GM12872 (cell line): ENCODE measurements at regions not wholly inside any gene's neighbourhood (a gene's known extent, or its start where the extent isn't known, plus 50 kb on each side); places are given as distances from the start of the nearest gene placed in this dataset.

Experiments used
- TF ChIP-seq, protein P1 (sequence below): IDR thresholded peaks from 3 replicates; pipeline ENCODE4 v1.5.1; 2011; ENCODE audit warnings: low read depth, mild to moderate bottlenecking, low read length, moderate library complexity; ENCODE audit not compliant: insufficient read depth

DNA sequence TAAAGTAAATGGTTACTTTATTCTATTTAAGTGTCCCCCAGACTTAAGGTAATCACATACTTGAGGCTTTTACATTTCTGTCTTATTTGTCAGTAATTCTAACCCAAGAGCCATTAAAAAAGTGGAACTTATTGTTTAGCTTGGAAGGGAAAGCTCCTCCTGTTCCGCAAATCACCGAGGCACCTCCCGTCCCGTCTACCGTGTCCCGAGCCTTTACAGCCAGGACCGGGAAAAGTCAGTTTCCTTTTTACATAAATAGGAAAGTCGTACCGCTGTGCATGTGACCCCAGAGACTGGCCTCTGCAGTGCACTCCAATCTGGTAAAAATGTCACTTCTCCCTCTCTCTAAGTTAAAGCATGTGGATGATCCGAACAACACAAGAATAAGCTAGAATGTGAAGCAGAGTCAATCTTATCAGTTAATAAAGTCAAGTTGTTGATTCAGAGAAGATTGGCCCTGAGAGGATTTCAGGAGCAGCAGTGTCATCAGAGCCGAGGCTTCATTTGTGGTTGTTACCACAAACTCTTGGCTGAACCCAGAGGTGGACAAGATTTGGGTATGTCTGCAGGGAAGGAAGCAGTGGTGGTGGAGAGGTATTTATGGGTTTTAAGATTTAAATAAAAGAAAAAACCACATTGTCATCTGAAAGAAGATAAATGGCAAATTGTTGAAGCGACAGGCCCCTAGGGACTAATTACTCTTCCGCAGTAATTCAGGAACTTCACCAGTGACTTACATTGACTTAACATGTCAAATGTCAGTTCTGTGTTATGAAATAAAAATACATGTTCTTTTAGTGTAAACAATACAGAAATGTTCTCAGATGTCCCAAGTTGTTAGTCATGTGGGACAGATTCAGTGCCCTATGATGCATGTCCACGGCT is 316.6 kb upstream of the ZNF32 start:
- TF ChIP-seq, protein P1, sequence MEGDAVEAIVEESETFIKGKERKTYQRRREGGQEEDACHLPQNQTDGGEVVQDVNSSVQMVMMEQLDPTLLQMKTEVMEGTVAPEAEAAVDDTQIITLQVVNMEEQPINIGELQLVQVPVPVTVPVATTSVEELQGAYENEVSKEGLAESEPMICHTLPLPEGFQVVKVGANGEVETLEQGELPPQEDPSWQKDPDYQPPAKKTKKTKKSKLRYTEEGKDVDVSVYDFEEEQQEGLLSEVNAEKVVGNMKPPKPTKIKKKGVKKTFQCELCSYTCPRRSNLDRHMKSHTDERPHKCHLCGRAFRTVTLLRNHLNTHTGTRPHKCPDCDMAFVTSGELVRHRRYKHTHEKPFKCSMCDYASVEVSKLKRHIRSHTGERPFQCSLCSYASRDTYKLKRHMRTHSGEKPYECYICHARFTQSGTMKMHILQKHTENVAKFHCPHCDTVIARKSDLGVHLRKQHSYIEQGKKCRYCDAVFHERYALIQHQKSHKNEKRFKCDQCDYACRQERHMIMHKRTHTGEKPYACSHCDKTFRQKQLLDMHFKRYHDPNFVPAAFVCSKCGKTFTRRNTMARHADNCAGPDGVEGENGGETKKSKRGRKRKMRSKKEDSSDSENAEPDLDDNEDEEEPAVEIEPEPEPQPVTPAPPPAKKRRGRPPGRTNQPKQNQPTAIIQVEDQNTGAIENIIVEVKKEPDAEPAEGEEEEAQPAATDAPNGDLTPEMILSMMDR = no peak

DNA sequence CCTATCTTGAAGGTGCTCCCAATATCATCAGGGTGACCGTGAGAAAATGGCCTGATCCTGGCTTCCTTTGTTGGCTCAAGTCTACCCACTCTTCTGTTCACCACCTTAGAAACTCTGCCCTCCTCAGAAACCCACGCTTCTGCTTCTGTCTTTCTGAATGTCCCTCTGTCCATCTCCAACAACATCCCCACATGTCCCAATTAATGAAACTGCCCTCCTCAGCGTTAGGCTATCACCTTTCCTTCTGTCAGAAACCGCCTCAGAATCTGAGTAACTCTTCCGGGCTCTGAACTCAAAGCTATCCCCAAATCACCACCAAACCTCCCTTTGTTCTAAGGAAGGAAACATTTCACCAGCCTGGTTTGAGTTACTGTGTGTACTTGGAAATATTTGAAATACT is 315.8 kb upstream of the ZNF32 start:
- TF ChIP-seq, protein P1 = no peak

DNA sequence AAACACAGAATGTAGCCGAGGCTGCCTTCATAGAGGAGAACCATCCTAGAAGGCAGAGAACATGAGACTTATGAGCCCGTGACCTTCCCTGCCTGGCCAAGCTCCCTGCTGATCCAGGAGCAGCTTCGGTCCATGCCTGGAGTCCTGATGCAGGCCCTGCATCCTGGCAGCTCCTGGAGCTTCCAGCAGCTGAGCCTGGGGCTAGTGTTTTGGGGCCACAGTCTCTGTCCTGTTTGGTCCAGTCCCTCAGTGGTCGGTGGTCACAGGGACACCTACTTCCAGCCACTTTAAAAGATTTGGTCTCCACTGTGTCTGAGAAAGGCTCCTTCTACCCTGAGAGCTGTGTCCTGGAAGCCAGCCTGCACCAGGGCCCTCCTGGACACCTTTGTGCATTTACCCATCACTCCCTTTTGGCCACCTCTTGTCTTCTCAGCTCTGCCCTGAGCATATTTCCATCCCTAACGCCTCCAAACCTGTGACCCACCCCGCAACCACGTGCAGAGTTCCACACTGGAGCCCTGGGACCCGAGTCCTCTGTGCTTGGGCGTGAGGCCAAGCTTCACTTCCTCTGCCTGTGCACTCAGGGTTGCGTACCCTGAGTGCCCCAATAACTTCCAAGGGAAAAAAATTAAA is 315.2 kb upstream of the ZNF32 start:
- TF ChIP-seq, protein P1 = no peak

DNA sequence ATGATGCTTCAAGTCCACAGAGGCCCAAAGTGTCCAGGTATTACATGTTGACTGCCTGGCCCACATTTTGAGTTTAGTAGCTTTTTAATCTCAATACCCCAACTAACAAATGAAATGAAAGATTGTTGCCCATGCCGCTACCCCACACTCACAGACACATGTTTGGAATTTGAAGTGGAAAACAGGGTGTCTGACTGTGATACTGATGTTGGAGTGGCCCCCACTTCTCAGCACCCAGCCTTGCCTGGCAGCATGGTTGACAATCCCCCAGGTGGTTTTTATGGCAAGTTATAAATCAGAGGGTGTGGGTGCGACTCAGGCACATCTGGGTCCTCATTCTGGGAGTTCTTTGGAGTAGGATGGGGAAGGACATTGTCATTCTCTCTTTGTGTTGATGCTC is 314.7 kb upstream of the ZNF32 start:
- TF ChIP-seq, protein P1 = no peak

DNA sequence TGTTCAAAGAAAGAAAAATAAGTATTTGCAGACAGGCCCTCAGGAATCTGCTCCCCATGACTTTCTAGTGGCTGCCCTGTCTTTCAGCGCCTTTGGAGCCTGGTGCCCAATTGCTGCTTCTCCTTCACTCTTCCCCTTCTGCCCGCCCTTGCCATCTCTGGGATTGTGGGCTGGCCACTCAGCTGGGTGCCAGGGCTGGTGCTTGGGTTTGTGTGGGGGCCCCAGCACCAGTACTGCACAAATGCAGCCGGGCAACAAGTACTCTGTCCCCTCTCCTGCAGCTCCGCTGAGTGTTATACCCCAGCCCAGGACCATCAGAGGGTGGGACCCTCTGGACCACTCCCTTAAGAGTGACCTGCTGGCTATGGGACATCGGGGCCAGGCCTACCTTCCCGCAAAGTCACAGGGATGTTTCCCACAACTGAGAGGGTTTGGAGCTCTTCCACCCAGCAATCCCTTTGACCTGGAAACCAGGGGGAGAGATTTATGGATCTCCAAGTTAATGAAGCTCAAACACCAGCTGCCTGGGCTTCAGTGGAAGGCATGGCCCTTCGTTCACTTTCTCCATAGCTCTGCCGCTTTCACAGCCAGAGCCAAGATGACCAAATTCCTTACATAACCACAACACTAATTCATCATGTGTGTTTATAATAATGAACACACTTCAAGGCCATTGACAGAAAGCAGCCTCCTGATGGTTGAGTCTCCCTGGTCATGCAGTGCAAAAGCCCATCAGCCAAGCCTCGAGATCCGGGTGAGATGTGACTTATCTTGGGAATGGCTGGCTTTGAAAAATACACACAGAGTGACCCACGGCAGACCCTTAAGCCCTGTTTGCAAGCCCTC is 313.9 kb upstream of the ZNF32 start:
- TF ChIP-seq, protein P1 = no peak

DNA sequence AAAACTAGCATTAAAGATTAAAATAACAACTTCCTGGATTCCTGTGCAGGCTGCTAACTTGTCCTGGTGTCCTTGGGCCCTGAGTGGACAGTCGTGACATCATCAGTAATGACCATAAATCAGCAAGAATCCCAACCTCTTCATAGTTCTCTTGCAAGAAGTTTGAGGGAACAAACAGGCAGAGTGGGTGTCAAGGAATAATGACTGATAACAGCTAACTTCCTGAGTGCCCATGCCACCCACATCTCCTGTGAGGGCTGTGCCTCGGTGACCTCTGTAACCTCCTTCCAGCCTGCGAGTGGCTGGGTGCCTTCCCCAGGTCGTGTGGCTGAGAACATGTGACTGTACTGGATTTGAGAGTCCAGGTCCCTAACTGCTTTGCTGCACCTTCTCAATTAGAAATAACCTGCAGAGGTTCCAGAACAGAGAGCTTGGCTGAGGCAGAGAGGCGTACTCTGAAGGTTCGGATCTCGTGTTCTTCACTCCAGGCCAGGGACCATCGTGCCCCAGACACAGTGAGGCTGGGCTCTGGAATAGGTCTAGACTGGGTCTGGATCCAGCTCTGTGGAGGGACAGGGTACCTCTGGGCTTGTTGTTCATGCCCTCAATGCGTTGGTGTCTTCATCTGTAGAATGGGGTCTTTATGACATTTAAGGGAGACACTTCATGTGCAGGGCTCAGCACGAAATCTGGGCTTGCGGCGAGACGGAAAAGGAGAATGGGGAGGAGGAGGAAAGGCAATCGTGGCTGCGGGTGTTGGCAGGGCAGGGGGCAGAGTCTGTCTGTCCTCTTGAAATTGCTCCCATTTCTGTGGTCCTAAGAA is 313.1 kb upstream of the ZNF32 start:
- TF ChIP-seq, protein P1 = no peak
